Ovary (tissue), 7 donors: ENCODE measurements at regions not wholly inside any gene's neighbourhood (a gene's known extent, or its start where the extent isn't known, plus 50 kb on each side); places are given as distances from the start of the nearest gene placed in this dataset.
"Not testable (repeated sequence)": the region's sequence is repeated elsewhere in the genome, so short reads cannot be mapped to it uniquely, and the experiment has no call there.

Experiments
- DNase-seq, 5 donors: peaks; one replicate each; pipeline ENCODE4 v3.0.0-alpha.2; 2019 to 2020
- H3K27ac ChIP-seq, 2 donors: fragments of 200-600 bp; one replicate each; pipeline versions ENCODE4 v1.5.1 to v1.8.0; 2019 to 2022
- H3K27me3 ChIP-seq: fragments of 200-600 bp; one replicate; pipeline ENCODE4 v1.8.0; 2022
- H3K36me3 ChIP-seq: fragments of 200-600 bp; sonication (generic); one replicate; pipeline ENCODE4 v1.5.1; 2019
- H3K4me1 ChIP-seq: one replicate; pipeline ENCODE4 v1.8.1; 2013; ENCODE audit warnings: mild to moderate bottlenecking, moderate library complexity; ENCODE audit not compliant: insufficient read depth
- H3K4me3 ChIP-seq: fragments of 200-600 bp; sonication (generic); one replicate; pipeline ENCODE4 v1.5.1; 2017
- H3K9me3 ChIP-seq, 2 donors: fragments of 200-600 bp in 1 of 2; sonication (generic) in 1 of 2; one replicate each; pipeline versions ENCODE4 v1.5.1 to v1.8.1; 2013 to 2019; ENCODE audit warnings: mild to moderate bottlenecking in 1 of 2, moderate library complexity in 1 of 2
- EP300 ChIP-seq: sonication (generic); formaldehyde crosslinking; IDR thresholded peaks from one replicate; pipeline ENCODE4 v1.6.1; 2017; ENCODE audit warnings: antibody characterized with exemption
- POLR2A ChIP-seq: fragments of 450-650 bp; IDR thresholded peaks from one replicate; pipeline ENCODE4 v1.6.1; 2017; ENCODE audit warnings: antibody characterized with exemption, mild to moderate bottlenecking, moderate library complexity
- WGBS, 3 donors: extraction: QIAGEN DNeasy Blood & Tissue Kit in 1 of 3; methylation state at CpG; one replicate each; pipeline versions ENCODE4 v1.1.5 to v1.1.7; 2013 to 2017; 5-methylcytosine and 5-hydroxymethylcytosine counted together
- intact Hi-C, 4 donors: fragments of 100-400 bp; cut with DNase I; formaldehyde crosslinking; loops; one replicate each; pipeline versions ENCODE4 v1.11.0 to v1.15.1; 2022 to 2023
- TF ChIP-seq, protein P1 (sequence below), 3 donors: fragments of 450-650 bp in 2 of 3; fragments of 200-600 bp in 1 of 3; IDR thresholded peaks; one replicate each; pipeline versions ENCODE4 v1.5.1 to v1.8.0; 2016 to 2022; ENCODE audit warnings: antibody characterized with exemption in 3 of 3, mild to moderate bottlenecking in 1 of 3
- donor health status: DM: no; HTN: no; CAD: no; lungs with moderate emphysema.
- donor health status: DM: no; HTN: no; CAD: no.
- donor health status: Bipolar disorder and iron deficiency.
- donor health status: DM: no; HTN: no; CAD: no.
- donor health status: DM: yes; HTN: yes; CAD: no.

DNA sequence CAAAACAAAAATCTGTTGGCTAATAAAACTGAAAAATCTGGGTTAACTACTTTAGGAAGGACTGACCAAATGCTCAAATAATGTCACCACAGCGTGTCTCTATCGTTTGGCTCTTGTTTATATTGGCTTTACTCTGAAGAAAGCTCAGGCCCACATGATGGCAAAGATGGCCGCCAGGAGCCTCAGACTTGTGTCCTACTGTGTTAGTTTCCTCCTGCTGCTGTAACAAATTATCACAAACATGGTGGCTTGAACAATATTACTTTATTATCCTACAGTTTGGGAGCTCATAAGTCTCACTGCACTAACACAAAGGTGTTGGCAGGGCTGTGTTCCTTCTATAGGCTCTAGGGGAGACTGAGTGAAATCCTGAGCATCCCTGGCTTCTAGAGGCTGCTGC, 303.0 kb downstream of the DAD1 start:
- H3K4me3 ChIP-seq, result no peak overlapping the region
- no peak overlapping the region for H3K27ac ChIP-seq
- no peaks in the 10 kb centered on the region for H3K9me3 ChIP-seq
- no peak for TF ChIP-seq POLR2A
- no peak for TF ChIP-seq EP300
- TF ChIP-seq, protein P1, sequence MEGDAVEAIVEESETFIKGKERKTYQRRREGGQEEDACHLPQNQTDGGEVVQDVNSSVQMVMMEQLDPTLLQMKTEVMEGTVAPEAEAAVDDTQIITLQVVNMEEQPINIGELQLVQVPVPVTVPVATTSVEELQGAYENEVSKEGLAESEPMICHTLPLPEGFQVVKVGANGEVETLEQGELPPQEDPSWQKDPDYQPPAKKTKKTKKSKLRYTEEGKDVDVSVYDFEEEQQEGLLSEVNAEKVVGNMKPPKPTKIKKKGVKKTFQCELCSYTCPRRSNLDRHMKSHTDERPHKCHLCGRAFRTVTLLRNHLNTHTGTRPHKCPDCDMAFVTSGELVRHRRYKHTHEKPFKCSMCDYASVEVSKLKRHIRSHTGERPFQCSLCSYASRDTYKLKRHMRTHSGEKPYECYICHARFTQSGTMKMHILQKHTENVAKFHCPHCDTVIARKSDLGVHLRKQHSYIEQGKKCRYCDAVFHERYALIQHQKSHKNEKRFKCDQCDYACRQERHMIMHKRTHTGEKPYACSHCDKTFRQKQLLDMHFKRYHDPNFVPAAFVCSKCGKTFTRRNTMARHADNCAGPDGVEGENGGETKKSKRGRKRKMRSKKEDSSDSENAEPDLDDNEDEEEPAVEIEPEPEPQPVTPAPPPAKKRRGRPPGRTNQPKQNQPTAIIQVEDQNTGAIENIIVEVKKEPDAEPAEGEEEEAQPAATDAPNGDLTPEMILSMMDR (IDR thresholded peaks at IDR 0.05), result no peak
- WGBS, 3 donors, result 63 to 85% (median 79%) methylated on average over 3 of the region's 3 CpGs
- intact Hi-C loops, result no loop called here
- no peaks in the 10 kb centered on the region for H3K36me3 ChIP-seq
- H3K4me1 ChIP-seq, result no peaks in the 10 kb centered on the region
- no peaks in the 10 kb centered on the region for H3K27me3 ChIP-seq
- no peak for DNase-seq

DNA sequence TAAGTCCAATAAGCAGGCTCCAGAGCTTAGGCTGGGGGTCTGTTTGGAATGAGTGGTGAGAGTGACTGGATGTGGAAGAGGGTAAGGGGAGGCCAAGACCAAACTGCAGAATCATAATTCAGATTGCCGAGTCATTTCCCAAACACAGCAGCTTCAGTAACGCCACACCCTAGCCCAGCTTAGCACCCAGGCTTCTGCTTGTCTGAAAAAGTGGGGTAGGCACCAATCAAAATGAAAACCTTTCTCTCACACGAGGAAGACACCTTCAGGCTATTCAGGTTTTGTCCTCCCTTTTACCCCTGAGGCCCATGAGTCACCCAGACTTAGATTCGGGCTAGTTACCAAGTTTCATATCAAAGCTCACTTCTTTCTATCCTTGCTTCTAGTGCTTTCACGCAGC, 306.1 kb downstream of the DAD1 start:
- no peak overlapping the region for H3K27ac ChIP-seq
- H3K9me3 ChIP-seq, result no peaks in the 10 kb centered on the region
- TF ChIP-seq EP300 (no peak), POLR2A (no peak)
- TF ChIP-seq, protein P1 (IDR thresholded peaks at IDR 0.05), result no peak
- H3K4me3 ChIP-seq, result no peak overlapping the region
- WGBS, 3 donors, result 70 to 75% (median 72%) methylated on average over 5 of the region's 5 CpGs
- intact Hi-C loops, result no loop called here
- DNase-seq, result no peak
- no peaks in the 10 kb centered on the region for H3K27me3 ChIP-seq
- no peaks in the 10 kb centered on the region for H3K36me3 ChIP-seq
- H3K4me1 ChIP-seq, result no peaks in the 10 kb centered on the region

DNA sequence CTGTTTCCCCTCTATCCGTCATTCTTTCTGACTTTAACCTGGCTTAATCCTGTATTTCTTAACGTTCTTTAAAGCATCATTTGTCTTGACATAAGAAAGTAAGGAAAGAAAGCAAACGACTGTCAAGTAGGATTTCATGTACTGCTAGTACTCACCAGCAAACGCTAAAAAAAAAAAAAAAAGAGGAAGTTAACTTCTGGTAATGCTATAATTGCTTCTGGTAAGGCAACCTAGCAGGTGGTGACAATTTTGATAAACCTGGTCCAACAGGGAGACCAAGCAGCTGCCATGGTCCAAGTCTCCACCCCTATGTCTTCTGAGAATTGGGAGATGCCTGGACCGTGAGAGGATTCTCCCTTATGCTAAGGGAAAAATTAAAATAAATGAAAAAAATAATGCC, 306.6 kb downstream of the DAD1 start:
- no peaks in the 10 kb centered on the region for H3K36me3 ChIP-seq
- no peak overlapping the region for H3K4me3 ChIP-seq
- H3K9me3 ChIP-seq, result no peaks in the 10 kb centered on the region
- no peak for DNase-seq
- H3K27ac ChIP-seq, result no peak overlapping the region
- TF ChIP-seq, protein P1 (IDR thresholded peaks at IDR 0.05), result no peak
- no peak for TF ChIP-seq EP300
- no peak for TF ChIP-seq POLR2A
- no peaks in the 10 kb centered on the region for H3K4me1 ChIP-seq
- intact Hi-C loops, result no loop called here
- 46 to 56% (median 49%) methylated on average over 5 of the region's 5 CpGs for WGBS, 3 donors
- H3K27me3 ChIP-seq, result no peaks in the 10 kb centered on the region

DNA sequence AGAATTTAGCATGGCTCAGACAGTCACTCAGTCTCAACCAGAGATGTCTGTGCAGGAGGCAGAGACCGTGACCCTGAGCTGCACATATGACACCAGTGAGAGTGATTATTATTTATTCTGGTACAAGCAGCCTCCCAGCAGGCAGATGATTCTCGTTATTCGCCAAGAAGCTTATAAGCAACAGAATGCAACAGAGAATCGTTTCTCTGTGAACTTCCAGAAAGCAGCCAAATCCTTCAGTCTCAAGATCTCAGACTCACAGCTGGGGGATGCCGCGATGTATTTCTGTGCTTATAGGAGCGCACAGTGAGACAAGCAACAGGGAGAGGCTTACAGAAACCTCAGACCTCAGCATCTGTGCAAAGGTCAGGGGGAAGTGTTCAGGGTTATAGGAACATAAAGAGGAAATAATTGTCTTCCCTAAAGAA, 307.6 kb downstream of the DAD1 start:
- 12 to 17% (median 16%) methylated on average over 7 of the region's 7 CpGs for WGBS, 3 donors
- H3K4me1 ChIP-seq, H3K9me3 ChIP-seq, H3K36me3 ChIP-seq, intact Hi-C loops, H3K4me3 ChIP-seq, DNase-seq, H3K27ac ChIP-seq, H3K27me3 ChIP-seq: not testable (repeated sequence)

DNA sequence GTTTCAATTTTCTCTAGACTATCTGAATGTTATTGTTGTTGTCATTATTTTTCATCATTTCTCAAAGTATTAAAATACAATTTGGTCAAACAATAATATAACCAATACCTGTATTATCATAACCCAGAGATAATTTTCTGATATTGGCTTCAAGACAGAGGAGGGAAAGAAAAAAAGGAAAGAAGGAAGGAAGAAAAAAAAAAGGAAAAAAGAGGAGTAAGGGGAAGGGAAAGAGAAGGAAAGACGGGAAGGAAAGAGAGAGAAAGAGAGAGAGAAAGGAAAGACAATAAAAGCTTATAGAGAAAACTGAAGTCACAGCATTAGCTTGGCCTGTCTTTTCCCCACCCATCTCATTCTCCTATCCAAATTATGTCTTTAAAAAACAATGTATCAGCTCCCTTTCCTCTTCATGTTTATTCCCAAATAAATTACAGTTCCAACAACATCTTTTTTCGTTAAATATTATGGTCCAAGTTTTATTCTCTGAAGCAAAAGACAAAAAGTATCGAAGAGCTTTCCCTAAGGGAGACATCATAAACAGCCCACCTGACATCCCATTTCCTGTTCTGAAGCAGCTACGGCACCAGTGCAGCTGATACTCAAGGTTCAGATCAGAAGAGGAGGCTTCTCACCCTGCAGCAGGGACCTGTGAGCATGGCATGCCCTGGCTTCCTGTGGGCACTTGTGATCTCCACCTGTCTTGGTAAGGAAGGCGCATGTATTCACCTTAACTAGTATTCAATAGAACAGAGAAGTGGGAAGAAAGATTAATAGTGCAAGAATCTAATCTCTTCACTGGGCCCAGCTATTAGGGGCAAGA, 308.3 kb downstream of the DAD1 start:
- DNase-seq, result no peak
- Histone ChIP-seq H3K4me3 (no peak overlapping the region), H3K9me3 (no peaks in the 10 kb centered on the region), H3K27me3 (no peaks in the 10 kb centered on the region), H3K4me1 (no peaks in the 10 kb centered on the region), H3K27ac (no peak overlapping the region), H3K36me3 (no peaks in the 10 kb centered on the region)
- intact Hi-C loops, result no loop called here
- 47 to 50% (median 49%) methylated on average over 5 of the region's 5 CpGs for WGBS, 3 donors
- TF ChIP-seq, protein P1 (IDR thresholded peaks at IDR 0.05), result no peak
- TF ChIP-seq POLR2A (no peak), EP300 (no peak)
